B cell (primary cell): ENCODE measurements at regions not wholly inside any gene's neighbourhood (a gene's known extent, or its start where the extent isn't known, plus 50 kb on each side); places are given as distances from the start of the nearest gene placed in this dataset.

Source experiments
- ATAC-seq: fragments of 200-7000 bp; cut with Tn5 transposase; one replicate; pipeline ENCODE4 v1.10.0; 2021; ENCODE audit warnings: low read depth, mild to moderate bottlenecking, moderate number of reproducible peaks, moderate library complexity
- CTCF ChIA-PET: fragments of 350-600 bp; sonication (Branson Sonifier 250); formaldehyde crosslinking; loops from one replicate; lab custom pipeline; 2021; ENCODE audit warnings: antibody characterized with exemption, inconsistent platforms; lab: Charles Lee
- POLR2A ChIA-PET: fragments of 350-600 bp; sonication (Branson Sonifier 250); formaldehyde crosslinking; loops from one replicate; lab custom pipeline; 2021; ENCODE audit warnings: antibody characterized with exemption; lab: Charles Lee
- DNase-seq: peaks from one replicate; pipeline ENCODE4 v3.0.0; 2013
- H2AFZ ChIP-seq: 2 replicates; pipeline ENCODE4 v1.6.1; 2012; ENCODE audit warnings: mild to moderate bottlenecking, low read depth, low read length; ENCODE audit not compliant: insufficient read depth, poor library complexity, severe bottlenecking
- H3K27ac ChIP-seq, 2 donors: 1 replicate in 1 of 2; 2 replicates in 1 of 2; pipeline ENCODE4 v1.5.1; 2012 to 2013; ENCODE audit warnings: low read length in 2 of 2, mild to moderate bottlenecking in 2 of 2, moderate library complexity in 1 of 2
- H3K27me3 ChIP-seq, 4 experiments: fragments of 200-600 bp in 1 of 4; sonication (generic) in 1 of 4; replicated peaks in 1 of 4; 1 replicate in 2 of 4; 2 replicates in 2 of 4; pipeline versions ENCODE4 v1.6.1 to v1.7.0; 2013 to 2016; ENCODE audit warnings: low read length in 3 of 4, mild to moderate bottlenecking in 2 of 4, mixed read lengths in 1 of 4, moderate library complexity in 1 of 4; ENCODE audit not compliant: insufficient read depth in 4 of 4, control insufficient read depth in 3 of 4; ENCODE audit errors: control extremely low read depth in 1 of 4
- H3K36me3 ChIP-seq, 2 experiments: replicated peaks in 1 of 2; 1 replicate in 1 of 2; 2 replicates in 1 of 2; pipeline versions ENCODE4 v1.6.1 to v1.7.1; 2013; ENCODE audit warnings: low read length in 1 of 2; ENCODE audit not compliant: insufficient read depth in 2 of 2, control insufficient read depth in 1 of 2; ENCODE audit errors: control extremely low read depth in 1 of 2, extremely low read depth in 1 of 2
- H3K4me1 ChIP-seq, 2 donors: fragments of 200-600 bp in 1 of 2; sonication (generic) in 1 of 2; 1 replicate in 1 of 2; 2 replicates in 1 of 2; pipeline versions ENCODE4 v1.5.1 to v1.6.1; 2013 to 2017; ENCODE audit warnings: low read length in 2 of 2; ENCODE audit not compliant: control insufficient read depth in 2 of 2, insufficient read depth in 2 of 2
- H3K4me2 ChIP-seq: replicated peaks from 2 replicates; pipeline ENCODE3; 2012; ENCODE audit warnings: mild to moderate bottlenecking, low read depth, low read length; ENCODE audit not compliant: poor library complexity, severe bottlenecking
- H3K4me3 ChIP-seq, 5 experiments: fragments of 200-600 bp in 1 of 5; sonication (generic) in 1 of 5; 1 replicate in 3 of 5; 2 replicates in 2 of 5; pipeline versions ENCODE4 v1.5.1 to v1.7.0; 2011 to 2016; ENCODE audit warnings: low read length in 4 of 5, mild to moderate bottlenecking in 4 of 5, low read depth in 2 of 5, control low read depth in 1 of 5, moderate library complexity in 1 of 5; ENCODE audit not compliant: insufficient read depth in 1 of 5; ENCODE audit errors: control extremely low read depth in 1 of 5, extremely low read depth in 1 of 5
- H3K79me2 ChIP-seq: fragments of 200-600 bp; sonication (generic); one replicate; pipeline ENCODE4 v1.6.0; 2016; ENCODE audit warnings: low read length; ENCODE audit not compliant: control insufficient read depth, insufficient read depth
- H3K9ac ChIP-seq: fragments of 200-600 bp; sonication (generic); 2 replicates; pipeline ENCODE4 v1.6.1; 2017; ENCODE audit warnings: mild to moderate bottlenecking, low read length, moderate library complexity
- H3K9me3 ChIP-seq, 3 donors: one replicate each; pipeline versions ENCODE4 v1.6.1 to v1.7.1; 2013; ENCODE audit warnings: low read length in 2 of 3; ENCODE audit not compliant: control insufficient read depth in 2 of 3, insufficient read depth in 1 of 3; ENCODE audit errors: control extremely low read depth in 1 of 3
- H4K20me1 ChIP-seq: 2 replicates; pipeline ENCODE4 v1.6.0; 2012; ENCODE audit warnings: mild to moderate bottlenecking, low read length; ENCODE audit not compliant: insufficient read depth, control insufficient read depth, poor library complexity, severe bottlenecking
- H3K27ac Mint-ChIP-seq: one replicate; pipeline ENCODE4 v1.8.0; 2021; ENCODE audit warnings: mixed read lengths
- H3K27me3 Mint-ChIP-seq: one replicate; pipeline ENCODE4 v1.8.0; 2021; ENCODE audit warnings: mixed read lengths
- H3K4me1 Mint-ChIP-seq: one replicate; pipeline ENCODE4 v1.8.0; 2021; ENCODE audit warnings: mixed read lengths
- H3K4me3 Mint-ChIP-seq: one replicate; pipeline ENCODE4 v1.8.0; 2021; ENCODE audit warnings: mixed read lengths
- H3K9me3 Mint-ChIP-seq: one replicate; pipeline ENCODE4 v1.8.0; 2022; ENCODE audit warnings: mixed read lengths; ENCODE audit not compliant: insufficient read depth
- EZH2 ChIP-seq: IDR thresholded peaks from 2 replicates; pipeline ENCODE4 v1.6.1; 2012; ENCODE audit warnings: borderline replicate concordance, low read depth, mild to moderate bottlenecking, moderate library complexity, low read length; ENCODE audit not compliant: insufficient read depth, poor library complexity, severe bottlenecking
- WGBS: methylation state at CpG from one replicate; pipeline ENCODE4 v1.1.5; 2013; ENCODE audit warnings: missing lambda C conversion rate; ENCODE audit not compliant: insufficient coverage; 5-methylcytosine and 5-hydroxymethylcytosine counted together
- intact Hi-C: fragments of 100-400 bp; cut with micrococcal nuclease; formaldehyde crosslinking; loops from one replicate; pipeline ENCODE4 v1.10.0; 2022
- TF ChIP-seq, protein P1 (sequence below): fragments of 200-600 bp; IDR thresholded peaks from one replicate; pipeline ENCODE4 v1.8.0; 2022; ENCODE audit warnings: antibody characterized with exemption, mild to moderate bottlenecking

DNA sequence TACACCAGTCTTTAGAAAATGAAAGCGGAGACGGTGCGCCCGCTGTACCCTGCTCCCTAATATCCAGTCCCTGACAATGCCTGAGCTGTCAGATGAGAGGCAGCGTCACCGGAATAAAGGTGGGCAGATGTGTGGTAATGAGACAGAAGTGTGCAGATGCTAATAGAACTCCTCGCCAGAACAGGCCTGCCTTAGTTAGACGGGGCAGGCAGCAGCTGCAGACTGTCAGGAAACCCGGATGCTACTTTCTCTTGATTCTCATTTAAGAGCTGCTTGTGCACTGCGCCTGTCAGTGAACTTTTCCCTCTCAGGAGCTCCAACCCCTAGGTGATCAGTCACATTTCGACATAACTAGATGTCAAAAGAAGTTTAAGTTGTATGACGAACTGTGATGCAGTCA lies 221.8 kb upstream of the IRX3 start:
- H3K4me3 Mint-ChIP-seq, result no peak overlapping the region
- ChIA-PET CTCF (no interaction called here), POLR2A (no interaction called here)
- H3K9me3 Mint-ChIP-seq, result no peaks in the 10 kb centered on the region
- H2AFZ ChIP-seq, result no peak overlapping the region
- DNase-seq, result no peak
- H4K20me1 ChIP-seq, result no peaks in the 10 kb centered on the region
- H3K27ac Mint-ChIP-seq, result no peak overlapping the region
- WGBS, result 96% methylated on average over 7 of the region's 12 CpGs
- no peak overlapping the region for H3K4me3 ChIP-seq
- no peak overlapping the region for H3K27ac ChIP-seq
- no peak for ATAC-seq
- no peaks in the 10 kb centered on the region for H3K4me1 ChIP-seq
- H3K79me2 ChIP-seq, result no peaks in the 10 kb centered on the region
- H3K27me3 ChIP-seq, result no peaks in the 10 kb centered on the region
- H3K36me3 ChIP-seq, result no peaks in the 10 kb centered on the region
- peaks cover 0 to 2% (median 0%) of the 10 kb centered on the region in 3 donors for H3K9me3 ChIP-seq
- no peak for TF ChIP-seq EZH2
- TF ChIP-seq, protein P1, sequence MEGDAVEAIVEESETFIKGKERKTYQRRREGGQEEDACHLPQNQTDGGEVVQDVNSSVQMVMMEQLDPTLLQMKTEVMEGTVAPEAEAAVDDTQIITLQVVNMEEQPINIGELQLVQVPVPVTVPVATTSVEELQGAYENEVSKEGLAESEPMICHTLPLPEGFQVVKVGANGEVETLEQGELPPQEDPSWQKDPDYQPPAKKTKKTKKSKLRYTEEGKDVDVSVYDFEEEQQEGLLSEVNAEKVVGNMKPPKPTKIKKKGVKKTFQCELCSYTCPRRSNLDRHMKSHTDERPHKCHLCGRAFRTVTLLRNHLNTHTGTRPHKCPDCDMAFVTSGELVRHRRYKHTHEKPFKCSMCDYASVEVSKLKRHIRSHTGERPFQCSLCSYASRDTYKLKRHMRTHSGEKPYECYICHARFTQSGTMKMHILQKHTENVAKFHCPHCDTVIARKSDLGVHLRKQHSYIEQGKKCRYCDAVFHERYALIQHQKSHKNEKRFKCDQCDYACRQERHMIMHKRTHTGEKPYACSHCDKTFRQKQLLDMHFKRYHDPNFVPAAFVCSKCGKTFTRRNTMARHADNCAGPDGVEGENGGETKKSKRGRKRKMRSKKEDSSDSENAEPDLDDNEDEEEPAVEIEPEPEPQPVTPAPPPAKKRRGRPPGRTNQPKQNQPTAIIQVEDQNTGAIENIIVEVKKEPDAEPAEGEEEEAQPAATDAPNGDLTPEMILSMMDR, result no peak
- intact Hi-C loops, result no loop called here
- H3K9ac ChIP-seq, result no peak overlapping the region
- no peak overlapping the region for H3K4me2 ChIP-seq
- H3K4me1 Mint-ChIP-seq, result no peaks in the 10 kb centered on the region
- peaks cover 18% of the 10 kb centered on the region for H3K27me3 Mint-ChIP-seq

DNA sequence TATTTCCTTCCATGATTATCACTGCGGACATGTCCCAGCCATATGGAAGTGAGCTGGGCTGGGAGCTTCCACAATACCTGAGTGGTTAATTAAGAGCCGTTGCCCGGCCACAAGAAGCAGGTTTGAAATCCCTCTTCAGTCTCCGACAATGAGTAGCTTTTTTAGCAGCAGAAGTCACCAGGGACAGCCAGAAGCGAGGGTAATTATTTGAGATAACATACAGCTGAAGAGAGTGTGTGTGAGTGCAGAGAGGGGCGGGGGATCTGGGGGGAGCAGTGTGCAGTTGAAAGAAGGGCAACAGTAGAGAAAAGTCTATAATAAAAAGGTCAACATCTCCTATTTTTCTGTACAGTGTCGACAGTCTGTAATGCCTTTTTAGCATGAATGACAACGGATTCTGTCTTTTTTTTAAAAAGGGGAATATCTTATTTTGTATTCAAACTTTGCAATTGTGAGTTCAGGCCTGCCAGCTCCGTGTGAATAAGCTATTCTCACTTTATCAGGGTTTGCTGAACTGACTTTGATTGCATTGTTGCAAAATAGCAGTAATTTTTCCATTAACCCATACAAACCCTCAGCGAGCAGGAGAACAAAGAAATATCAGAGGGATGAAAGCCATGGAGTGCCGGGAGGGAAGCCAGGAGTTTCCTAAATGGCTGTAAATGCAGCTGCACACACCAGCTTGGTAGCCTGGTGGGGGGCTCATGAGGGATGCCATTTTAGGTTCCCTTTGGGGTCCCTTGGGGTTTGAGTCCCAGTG lies 220.3 kb upstream of the IRX3 start:
- 67% methylated on average over 5 of the region's 11 CpGs for WGBS
- H3K4me1 Mint-ChIP-seq, result no peaks in the 10 kb centered on the region
- Histone ChIP-seq H4K20me1 (no peaks in the 10 kb centered on the region), H3K36me3 (no peaks in the 10 kb centered on the region), H3K4me2 (no peak overlapping the region), H2AFZ (no peak overlapping the region), H3K9ac (no peak overlapping the region), H3K4me1 (no peaks in the 10 kb centered on the region), H3K27ac (no peak overlapping the region), H3K4me3 (no peak overlapping the region), H3K9me3 (peaks cover 0 to 6% (median 0%) of the 10 kb centered on the region in 3 donors), H3K27me3 (no peaks in the 10 kb centered on the region), H3K79me2 (no peaks in the 10 kb centered on the region)
- peaks cover 18% of the 10 kb centered on the region for H3K27me3 Mint-ChIP-seq
- no peak overlapping the region for H3K4me3 Mint-ChIP-seq
- DNase-seq (no peak), ATAC-seq (no peak)
- H3K27ac Mint-ChIP-seq, result no peak overlapping the region
- intact Hi-C loops, result no loop called here
- TF ChIP-seq, protein P1, result no peak
- TF ChIP-seq EZH2, result no peak
- no peaks in the 10 kb centered on the region for H3K9me3 Mint-ChIP-seq
- POLR2A ChIA-PET, result no interaction called here
- CTCF ChIA-PET, result no interaction called here
